Neural progenitor cell (in vitro differentiated cells): ENCODE measurements at regions not wholly inside any gene's neighbourhood (a gene's known extent, or its start where the extent isn't known, plus 50 kb on each side); places are given as distances from the start of the nearest gene placed in this dataset.

Experiments used
- EZH2 ChIP-seq: fragments of 200-600 bp; sonication (generic); IDR thresholded peaks from 2 replicates; pipeline ENCODE4 v1.6.1; 2017; ENCODE audit warnings: antibody characterized with exemption, mild to moderate bottlenecking, moderate library complexity
- EZH2phosphoT487 ChIP-seq: fragments of 200-600 bp; sonication (generic); IDR thresholded peaks from 2 replicates; pipeline ENCODE4 v1.6.1; 2017; ENCODE audit warnings: antibody characterized with exemption
- TF ChIP-seq, protein P1 (sequence below): fragments of 200-600 bp; sonication (generic); IDR thresholded peaks from 2 replicates; pipeline ENCODE4 v1.5.1; 2017; ENCODE audit warnings: antibody characterized with exemption, mild to moderate bottlenecking

DNA sequence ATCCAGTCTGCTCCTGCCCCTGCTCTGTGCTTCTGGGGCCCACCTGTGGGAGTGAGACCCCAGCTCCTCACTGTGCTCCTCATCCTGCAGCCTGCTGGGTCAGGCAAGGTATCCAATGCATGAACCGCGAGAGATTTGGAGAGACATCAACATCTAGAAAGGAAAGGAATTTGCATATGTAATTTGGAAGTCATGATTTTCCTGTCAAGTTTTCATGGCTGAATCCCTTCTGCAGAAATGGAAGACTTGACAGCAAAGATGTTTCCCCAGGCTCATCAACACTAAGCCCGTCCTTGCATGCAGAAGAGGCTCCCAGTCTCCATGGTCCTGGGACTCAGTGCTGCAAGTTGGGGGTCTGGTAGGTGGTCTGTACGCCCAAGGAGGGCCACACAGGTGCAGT is 176.9 kb upstream of the GRB10 start:
- TF ChIP-seq, protein P1, sequence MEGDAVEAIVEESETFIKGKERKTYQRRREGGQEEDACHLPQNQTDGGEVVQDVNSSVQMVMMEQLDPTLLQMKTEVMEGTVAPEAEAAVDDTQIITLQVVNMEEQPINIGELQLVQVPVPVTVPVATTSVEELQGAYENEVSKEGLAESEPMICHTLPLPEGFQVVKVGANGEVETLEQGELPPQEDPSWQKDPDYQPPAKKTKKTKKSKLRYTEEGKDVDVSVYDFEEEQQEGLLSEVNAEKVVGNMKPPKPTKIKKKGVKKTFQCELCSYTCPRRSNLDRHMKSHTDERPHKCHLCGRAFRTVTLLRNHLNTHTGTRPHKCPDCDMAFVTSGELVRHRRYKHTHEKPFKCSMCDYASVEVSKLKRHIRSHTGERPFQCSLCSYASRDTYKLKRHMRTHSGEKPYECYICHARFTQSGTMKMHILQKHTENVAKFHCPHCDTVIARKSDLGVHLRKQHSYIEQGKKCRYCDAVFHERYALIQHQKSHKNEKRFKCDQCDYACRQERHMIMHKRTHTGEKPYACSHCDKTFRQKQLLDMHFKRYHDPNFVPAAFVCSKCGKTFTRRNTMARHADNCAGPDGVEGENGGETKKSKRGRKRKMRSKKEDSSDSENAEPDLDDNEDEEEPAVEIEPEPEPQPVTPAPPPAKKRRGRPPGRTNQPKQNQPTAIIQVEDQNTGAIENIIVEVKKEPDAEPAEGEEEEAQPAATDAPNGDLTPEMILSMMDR: no peak
- TF ChIP-seq EZH2 (no peak), EZH2phosphoT487 (no peak)
